Activated CD4-positive, alpha-beta T cell treated with anti-CD3 and anti-CD28 coated beads, Interleukin-2, amount 50 U/mL, for 16 hours (primary cell): ENCODE measurements at regions not wholly inside any gene's neighbourhood (a gene's known extent, or its start where the extent isn't known, plus 50 kb on each side); places are given as distances from the start of the nearest gene placed in this dataset.

ENCODE experiments used
- DNase-seq: peaks from one replicate; pipeline ENCODE4 v3.0.0-alpha.2; 2020

GRCh38 chr1:87894062-87894461 lies 565.4 kb downstream of the LMO4 start:
- DNase-seq: no peak

GRCh38 chr1:87897481-87897880 lies 568.8 kb downstream of the LMO4 start:
- DNase-seq: no peak

- no peak for DNase-seq
Measured at GRCh38 chr1:87898431-87898830, 569.8 kb downstream of the LMO4 start.

- DNase-seq: no peak
Measured at GRCh38 chr1:87899017-87899416, 570.3 kb downstream of the LMO4 start.

- no peak for DNase-seq
Measured at GRCh38 chr1:87899746-87900145, 571.1 kb downstream of the LMO4 start.

GRCh38 chr1:87902830-87903229 lies 574.1 kb downstream of the LMO4 start:
- DNase-seq: no peak

- DNase-seq: no peak
Measured at GRCh38 chr1:87903242-87903641, 574.6 kb downstream of the LMO4 start.

- no peak for DNase-seq
Measured at GRCh38 chr1:87904651-87905050, 576.0 kb downstream of the LMO4 start.

- no peak for DNase-seq
Measured at GRCh38 chr1:87905651-87906050, 577.0 kb downstream of the LMO4 start.

- no peak for DNase-seq
Measured at GRCh38 chr1:87906078-87906477, 577.4 kb downstream of the LMO4 start.

GRCh38 chr1:87913361-87913760 lies 584.7 kb downstream of the LMO4 start:
- DNase-seq: no peak

- DNase-seq: no peak
Measured at GRCh38 chr1:87914396-87914795, 585.7 kb downstream of the LMO4 start.

GRCh38 chr1:87915771-87916170 lies 587.1 kb downstream of the LMO4 start:
- no peak for DNase-seq

- DNase-seq: no peak
Measured at GRCh38 chr1:87916965-87917364, 588.3 kb downstream of the LMO4 start.

- no peak for DNase-seq
Measured at GRCh38 chr1:87918398-87918797, 589.7 kb downstream of the LMO4 start.

- no peak for DNase-seq
Measured at GRCh38 chr1:87922885-87923284, 594.2 kb downstream of the LMO4 start.

GRCh38 chr1:87926131-87926830 lies 597.6 kb downstream of the LMO4 start:
- no peak for DNase-seq

GRCh38 chr1:87926921-87927320 lies 598.2 kb downstream of the LMO4 start:
- no peak for DNase-seq

- DNase-seq: no peak
Measured at GRCh38 chr1:87927391-87928280, 599.0 kb downstream of the LMO4 start.

- DNase-seq: no peak
Measured at GRCh38 chr1:87928623-87929022, 599.9 kb downstream of the LMO4 start.

GRCh38 chr1:87929906-87930305 lies 601.2 kb downstream of the LMO4 start:
- no peak for DNase-seq

- no peak for DNase-seq
Measured at GRCh38 chr1:87930796-87931195, 602.1 kb downstream of the LMO4 start.

GRCh38 chr1:87933171-87933570 lies 604.5 kb downstream of the LMO4 start:
- DNase-seq: no peak

- DNase-seq: no peak
Measured at GRCh38 chr1:87935130-87935529, 606.5 kb downstream of the LMO4 start.
